ENCODE measurements at regions not wholly inside any gene's neighbourhood (a gene's known extent, or its start where the extent isn't known, plus 50 kb on each side); places are given as distances from the start of the nearest gene placed in this dataset.

GRCh38 chr4:189098932-189099696 lies 841.6 kb upstream of the FRG1 start:
- FAIRE-seq = no peak
- no peak for TF ChIP-seq E2F6 (IDR thresholded peaks at IDR 0.05; ENCODE audit: borderline replicate concordance, low read depth)

GRCh38 chr4:189113389-189113888 lies 827.2 kb upstream of the FRG1 start:
- FAIRE-seq (no peak), ATAC-seq (no peak), DNase-seq (ENCODE audit: low read depth in 1 of 2, low spot score in 1 of 2) (no peak)
- TF ChIP-seq KDM5A (IDR thresholded peaks at IDR 0.05) (no peak), ZNF302 (CRISPR knock-in tag; IDR thresholded peaks at IDR 0.05) (no peak), E2F6 (IDR thresholded peaks at IDR 0.05; ENCODE audit: borderline replicate concordance, low read depth) (no peak), MAFK (IDR thresholded peaks at IDR 0.05; ENCODE audit: partially characterized antibody) (peak; percentile 60), EP300 (IDR thresholded peaks at IDR 0.05) (no peak), NFE2L2 (conservative IDR thresholded peaks at IDR 0.05; ENCODE audit: low read length) (no peak), SMC3 (IDR thresholded peaks at IDR 0.05) (no peak), NR3C1 (IDR thresholded peaks at IDR 0.05) (no peak)
- Histone ChIP-seq H3K9me3 (no peaks in the 10 kb centered on the region), H3K4me3 (no peak overlapping the region), H3K4me1 (no peaks in the 10 kb centered on the region), H3K27ac (no peak overlapping the region), H3K4me2 (no peak overlapping the region)
- 93% methylated on average over 11 of the region's 11 CpGs for WGBS (ENCODE audit: missing lambda C conversion rate)
- POLR2A ChIA-PET = no interaction called here
- CTCF ChIA-PET = no interaction called here

More at GRCh38 chr4:189098932-189099696, 841.6 kb upstream of the FRG1 start:
- CTCF ChIA-PET = interaction anchor here (0.7 kb wide), 1 partner anchor 23 kb away, joined by 4 read pairs; no protein-coding TSS in a partner anchor
- 87% methylated on average over 16 of the region's 16 CpGs for WGBS (ENCODE audit: missing lambda C conversion rate)
- no peaks in the 10 kb centered on the region for H3K4me1 ChIP-seq
- H3K4me3 ChIP-seq = no peak overlapping the region
- DNase-seq (ENCODE audit: low read depth in 1 of 2, low spot score in 1 of 2) = no peak
- H3K27ac ChIP-seq = no peak overlapping the region
- no peak overlapping the region for H3K4me2 ChIP-seq
- POLR2A ChIA-PET = no interaction called here
- ATAC-seq = no peak
- no peaks in the 10 kb centered on the region for H3K9me3 ChIP-seq

- TF ChIP-seq E2F6 (IDR thresholded peaks at IDR 0.05; ENCODE audit: borderline replicate concordance, low read depth) (no peak), ELK1 (IDR thresholded peaks at IDR 0.05; ENCODE audit: low read depth, low read length) (no peak), MAFK (IDR thresholded peaks at IDR 0.05; ENCODE audit: partially characterized antibody) (no peak), TFCP2L1 (CRISPR knock-in tag; IDR thresholded peaks at IDR 0.05) (no peak), EHF (CRISPR knock-in tag; IDR thresholded peaks at IDR 0.05) (no peak), CBX2 (IDR thresholded peaks at IDR 0.05; ENCODE audit: borderline replicate concordance, low read depth) (no peak), RCOR1 (IDR thresholded peaks at IDR 0.05; ENCODE audit: low read depth, low read length) (no peak), BHLHE40 (IDR thresholded peaks at IDR 0.05; ENCODE audit: low read depth, low read length) (no peak), POLR2A (IDR thresholded peaks at IDR 0.05; ENCODE audit: low read length) (no peak), KDM1A (IDR thresholded peaks at IDR 0.05; ENCODE audit: low read depth) (no peak)
- CTCF ChIA-PET = no interaction called here
- H3K4me1 ChIP-seq = no peaks in the 10 kb centered on the region
- no peaks in the 10 kb centered on the region for H3K9me3 ChIP-seq
- H3K27ac ChIP-seq = no peak overlapping the region
- ATAC-seq = no peak
- no peak for FAIRE-seq
- WGBS (ENCODE audit: missing lambda C conversion rate) = 80% methylated on average over 1 of the region's 1 CpG
- POLR2A ChIA-PET = no interaction called here
- no peak overlapping the region for H3K4me3 ChIP-seq
- DNase-seq (ENCODE audit: low read depth in 1 of 2, low spot score in 1 of 2) = no peak
- H3K4me2 ChIP-seq = no peak overlapping the region
Observed at GRCh38 chr4:189117426-189117825, 823.2 kb upstream of the FRG1 start.

GRCh38 chr4:189121336-189121735 lies 819.3 kb upstream of the FRG1 start:
- ATAC-seq (no peak), FAIRE-seq (no peak), DNase-seq (ENCODE audit: low read depth in 1 of 2, low spot score in 1 of 2) (no peak)
- TF ChIP-seq SMC3 (IDR thresholded peaks at IDR 0.05) (no peak), HOXB5 (CRISPR knock-in tag; IDR thresholded peaks at IDR 0.05) (no peak), PBX3 (IDR thresholded peaks at IDR 0.05) (no peak)
- ChIA-PET POLR2A (no interaction called here), CTCF (no interaction called here)
- Histone ChIP-seq H3K4me2 (no peak overlapping the region), H3K4me3 (no peak overlapping the region), H3K27ac (no peak overlapping the region), H3K4me1 (peaks cover 5% of the 10 kb centered on the region; the same call in 2 of the 3 replicates), H3K9me3 (no peaks in the 10 kb centered on the region)
- 76% methylated on average over 4 of the region's 4 CpGs for WGBS (ENCODE audit: missing lambda C conversion rate)

Measured in A549 (cell line).